Smooth muscle cell (in vitro differentiated cells): ENCODE measurements at regions not wholly inside any gene's neighbourhood (a gene's known extent, or its start where the extent isn't known, plus 50 kb on each side); places are given as distances from the start of the nearest gene placed in this dataset.

Source experiments
- DNase-seq: peaks from one replicate; lab custom pipeline; 2025; ENCODE audit not compliant: unreplicated experiment; lab: John Stamatoyannopoulos, UW
- H2AFZ ChIP-seq: fragments of 200-600 bp; sonication (generic); 2 replicates; pipeline ENCODE4 v1.6.0; 2016; ENCODE audit warnings: antibody characterized with exemption, low read depth, mild to moderate bottlenecking
- H3F3A ChIP-seq: fragments of 200-600 bp; sonication (generic); 2 replicates; pipeline ENCODE4 v1.6.0; 2017; ENCODE audit warnings: antibody characterized with exemption, low read depth
- H3K27ac ChIP-seq: fragments of 200-600 bp; sonication (generic); 2 replicates; pipeline ENCODE4 v1.5.1; 2016; ENCODE audit warnings: low read depth, mild to moderate bottlenecking
- H3K27me3 ChIP-seq: fragments of 200-600 bp; sonication (generic); 2 replicates; pipeline ENCODE4 v1.6.1; 2016; ENCODE audit warnings: low read depth, mild to moderate bottlenecking
- H3K36me3 ChIP-seq: fragments of 200-600 bp; sonication (generic); 2 replicates; pipeline ENCODE4 v1.5.1; 2016; ENCODE audit warnings: low read depth
- H3K4me1 ChIP-seq: fragments of 200-600 bp; sonication (generic); 2 replicates; pipeline ENCODE4 v1.5.1; 2016; ENCODE audit warnings: low read depth
- H3K4me2 ChIP-seq: fragments of 200-600 bp; sonication (generic); 2 replicates; pipeline ENCODE4 v1.6.0; 2016; ENCODE audit warnings: mild to moderate bottlenecking
- H3K4me3 ChIP-seq: fragments of 200-600 bp; sonication (generic); 2 replicates; pipeline ENCODE4 v1.5.1; 2016; ENCODE audit warnings: mild to moderate bottlenecking
- H3K79me2 ChIP-seq: fragments of 200-600 bp; sonication (generic); 2 replicates; pipeline ENCODE4 v1.6.0; 2016; ENCODE audit warnings: low read depth, mild to moderate bottlenecking
- H3K9ac ChIP-seq: fragments of 200-600 bp; sonication (generic); 2 replicates; pipeline ENCODE4 v1.6.0; 2016; ENCODE audit warnings: low read depth
- H3K9me3 ChIP-seq: fragments of 200-600 bp; sonication (generic); replicated peaks from 2 replicates; pipeline ENCODE4 v1.5.1; 2016; ENCODE audit warnings: low read depth
- H4K20me1 ChIP-seq: fragments of 200-600 bp; sonication (generic); 2 replicates; pipeline ENCODE4 v1.6.0; 2016; ENCODE audit warnings: low read depth
- WGBS: methylation state at CpG from one replicate; pipeline ENCODE4 v1.1.7; 2016; ENCODE audit warnings: low lambda C conversion rate; 5-methylcytosine and 5-hydroxymethylcytosine counted together
- TF ChIP-seq, protein P1 (sequence below): fragments of 200-600 bp; sonication (generic); IDR thresholded peaks from 2 replicates; pipeline ENCODE4 v1.5.1; 2017; ENCODE audit warnings: borderline replicate concordance, mild to moderate bottlenecking, antibody characterized with exemption; ENCODE audit not compliant: insufficient read depth, poor library complexity, severe bottlenecking

DNA sequence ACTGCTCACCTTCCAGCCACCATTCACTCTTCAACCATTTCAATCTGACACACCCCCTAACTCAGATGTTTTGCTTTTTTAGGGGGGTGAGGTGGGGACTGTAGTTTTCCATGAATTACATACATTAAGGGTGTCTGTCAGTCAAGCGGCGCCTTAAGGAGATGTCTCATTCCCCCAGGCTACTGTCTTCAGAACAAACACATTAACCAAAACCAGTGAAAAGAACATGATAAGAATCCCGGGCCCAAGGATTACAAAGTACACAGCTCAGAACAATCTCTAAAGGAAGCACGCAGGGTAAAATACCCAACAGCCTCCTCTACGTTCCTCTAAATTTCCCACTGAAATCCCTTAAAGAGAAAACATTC, 62.5 kb upstream of the IRF2 start:
- Histone ChIP-seq H4K20me1 (no peaks in the 10 kb centered on the region), H3K4me2 (peak overlapping the region; percentile 91), H3K27ac (peak overlapping the region; percentile 80), H3K27me3 (no peaks in the 10 kb centered on the region), H3K9me3 (no peaks in the 10 kb centered on the region), H3K4me3 (peak overlapping the region; percentile 83), H3K79me2 (no peaks in the 10 kb centered on the region), H3F3A (peaks cover 6% of the 10 kb centered on the region), H3K4me1 (peaks cover 3% of the 10 kb centered on the region), H3K36me3 (no peaks in the 10 kb centered on the region), H3K9ac (peak overlapping the region; percentile 83), H2AFZ (peak overlapping the region; percentile 96)
- no peak for DNase-seq
- TF ChIP-seq, protein P1, sequence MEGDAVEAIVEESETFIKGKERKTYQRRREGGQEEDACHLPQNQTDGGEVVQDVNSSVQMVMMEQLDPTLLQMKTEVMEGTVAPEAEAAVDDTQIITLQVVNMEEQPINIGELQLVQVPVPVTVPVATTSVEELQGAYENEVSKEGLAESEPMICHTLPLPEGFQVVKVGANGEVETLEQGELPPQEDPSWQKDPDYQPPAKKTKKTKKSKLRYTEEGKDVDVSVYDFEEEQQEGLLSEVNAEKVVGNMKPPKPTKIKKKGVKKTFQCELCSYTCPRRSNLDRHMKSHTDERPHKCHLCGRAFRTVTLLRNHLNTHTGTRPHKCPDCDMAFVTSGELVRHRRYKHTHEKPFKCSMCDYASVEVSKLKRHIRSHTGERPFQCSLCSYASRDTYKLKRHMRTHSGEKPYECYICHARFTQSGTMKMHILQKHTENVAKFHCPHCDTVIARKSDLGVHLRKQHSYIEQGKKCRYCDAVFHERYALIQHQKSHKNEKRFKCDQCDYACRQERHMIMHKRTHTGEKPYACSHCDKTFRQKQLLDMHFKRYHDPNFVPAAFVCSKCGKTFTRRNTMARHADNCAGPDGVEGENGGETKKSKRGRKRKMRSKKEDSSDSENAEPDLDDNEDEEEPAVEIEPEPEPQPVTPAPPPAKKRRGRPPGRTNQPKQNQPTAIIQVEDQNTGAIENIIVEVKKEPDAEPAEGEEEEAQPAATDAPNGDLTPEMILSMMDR = no peak
- 16% methylated on average over 5 of the region's 5 CpGs for WGBS

DNA sequence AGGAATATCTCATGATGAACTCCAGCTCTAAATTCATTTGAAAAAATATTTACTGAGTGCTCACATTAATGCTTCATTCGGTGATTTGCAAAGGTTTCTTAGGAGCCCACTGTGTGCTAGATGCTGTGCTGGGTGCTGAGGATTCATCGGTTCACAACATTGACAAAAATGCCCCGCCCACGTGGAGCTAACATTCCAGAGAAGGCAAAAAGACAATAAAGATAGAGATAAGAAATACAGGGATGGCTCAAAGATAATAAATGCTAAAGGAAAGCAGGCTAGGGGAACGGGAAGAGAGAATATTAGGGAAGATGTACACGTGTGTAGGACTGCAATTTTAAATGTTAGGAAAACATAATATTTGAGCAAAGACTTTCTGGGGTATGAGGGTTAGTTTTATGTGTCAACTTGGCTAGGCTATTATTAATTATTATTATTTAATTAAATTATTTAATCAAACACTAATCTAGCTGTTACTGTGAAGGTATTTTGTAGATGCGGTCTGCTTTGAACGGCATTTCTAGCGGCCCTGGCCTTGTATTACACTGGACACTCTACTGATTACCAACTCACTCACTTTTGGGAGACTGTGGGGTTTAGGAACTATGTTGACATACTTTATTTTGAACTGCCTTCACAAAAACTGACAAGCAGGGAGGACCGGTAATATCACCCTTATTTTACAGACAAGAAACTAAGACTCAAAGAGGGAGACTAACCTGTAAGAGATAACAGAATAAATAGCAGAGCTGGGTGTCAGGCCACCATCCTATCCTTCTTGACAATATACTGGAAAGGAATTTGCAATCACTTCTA, 61.9 kb upstream of the IRF2 start:
- no peaks in the 10 kb centered on the region for H3K79me2 ChIP-seq
- H3K36me3 ChIP-seq = no peaks in the 10 kb centered on the region
- H3K27ac ChIP-seq = no peak overlapping the region
- TF ChIP-seq, protein P1 = no peak
- no peak for DNase-seq
- WGBS = 55% methylated on average over 10 of the region's 10 CpGs
- no peaks in the 10 kb centered on the region for H3K9me3 ChIP-seq
- peak overlapping the region; percentile 83 for H3K9ac ChIP-seq
- peaks cover 6% of the 10 kb centered on the region for H3F3A ChIP-seq
- H2AFZ ChIP-seq = peak overlapping the region; percentile 26
- no peaks in the 10 kb centered on the region for H4K20me1 ChIP-seq
- H3K4me3 ChIP-seq = peak overlapping the region; percentile 83
- H3K4me1 ChIP-seq = peaks cover 3% of the 10 kb centered on the region
- H3K27me3 ChIP-seq = no peaks in the 10 kb centered on the region
- H3K4me2 ChIP-seq = peak overlapping the region; percentile 91

DNA sequence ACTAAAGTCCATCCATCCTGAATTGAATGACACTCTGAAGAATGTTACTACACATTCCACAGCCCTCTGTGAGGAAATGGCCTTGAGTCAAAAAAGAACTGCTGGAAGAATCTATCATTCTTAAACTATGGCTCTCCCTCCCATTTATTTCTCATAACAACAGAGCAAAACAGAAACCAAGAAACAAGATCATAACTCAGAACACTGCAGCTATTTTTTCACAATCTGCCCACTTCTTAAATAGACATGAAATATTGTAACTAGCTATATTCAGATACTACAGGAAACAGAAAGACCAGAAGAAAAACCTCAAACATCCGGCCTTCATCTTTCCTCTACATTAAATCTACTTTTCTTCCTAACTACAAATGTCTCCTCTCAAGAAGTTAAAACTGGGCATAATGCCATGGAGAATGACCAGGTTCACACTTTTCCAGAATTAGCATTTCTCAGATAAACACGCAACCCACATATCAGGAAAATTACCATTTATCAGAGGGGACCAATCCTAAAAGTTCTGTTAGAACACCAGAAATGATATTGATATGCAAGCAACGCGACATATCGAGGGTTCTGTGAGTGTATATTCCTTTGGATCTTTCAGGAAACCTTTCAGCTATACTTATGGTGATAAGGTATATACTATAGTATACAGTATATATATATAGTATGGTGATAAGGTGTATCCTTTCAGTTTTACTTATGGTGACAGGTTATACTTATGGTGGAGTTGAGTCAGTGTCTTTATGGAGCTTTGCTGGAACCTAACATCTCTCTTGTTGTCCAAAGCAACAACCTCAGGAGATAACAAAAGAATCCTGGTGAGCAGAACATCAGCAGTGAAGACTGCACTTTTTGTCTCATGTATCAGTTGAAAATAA, 60.4 kb upstream of the IRF2 start:
- Histone ChIP-seq H3K36me3 (no peaks in the 10 kb centered on the region), H3K4me3 (no peak overlapping the region), H4K20me1 (no peaks in the 10 kb centered on the region), H3K9ac (no peak overlapping the region), H2AFZ (peak overlapping the region; percentile 4), H3K4me2 (no peak overlapping the region), H3K79me2 (no peaks in the 10 kb centered on the region), H3K9me3 (no peaks in the 10 kb centered on the region), H3K27ac (peak overlapping the region; percentile 42), H3F3A (peaks cover 6% of the 10 kb centered on the region), H3K27me3 (no peaks in the 10 kb centered on the region), H3K4me1 (peaks cover 3% of the 10 kb centered on the region)
- TF ChIP-seq, protein P1 = no peak
- no peak for DNase-seq
- 91% methylated on average over 5 of the region's 5 CpGs for WGBS
